Ureter (tissue), 1 donor: ENCODE measurements at regions not wholly inside any gene's neighbourhood (a gene's known extent, or its start where the extent isn't known, plus 50 kb on each side); places are given as distances from the start of the nearest gene placed in this dataset.

Experiments used
- DNase-seq: peaks from one replicate; pipeline ENCODE4 v3.0.0-alpha.2; 2020; ENCODE audit warnings: low spot score
- donor health status: DM: yes; HTN: yes; CAD: no.

DNA sequence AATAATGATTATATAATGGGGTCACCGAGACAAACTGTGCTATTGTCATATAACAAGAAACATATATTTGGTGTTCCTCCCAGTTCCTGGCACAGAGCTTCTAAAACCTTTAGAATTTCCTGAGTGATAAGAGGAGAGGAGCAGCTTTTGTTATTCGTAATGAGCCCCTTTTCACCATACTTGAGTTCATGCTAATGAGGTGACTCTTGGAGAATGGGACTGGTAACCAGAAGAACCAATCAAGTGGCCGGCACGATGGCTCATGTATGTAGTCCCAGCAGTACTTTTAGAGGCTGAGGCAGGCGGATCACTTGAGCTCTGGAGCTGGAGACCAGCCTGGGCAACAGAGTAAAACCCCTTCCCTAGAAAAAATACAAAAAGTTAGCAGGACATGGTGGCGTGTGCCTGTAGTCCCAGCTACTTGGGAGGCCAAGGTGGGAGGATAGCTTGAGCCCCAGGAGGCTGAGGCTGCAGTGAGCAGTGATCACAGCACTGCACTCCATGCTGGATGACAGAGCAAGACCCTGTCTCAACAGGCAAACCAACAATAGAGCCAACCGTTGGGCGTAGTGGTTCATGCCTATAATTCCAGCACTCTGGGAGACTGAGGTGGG, 62.7 kb upstream of the FTH1 start:
- no peak for DNase-seq

DNA sequence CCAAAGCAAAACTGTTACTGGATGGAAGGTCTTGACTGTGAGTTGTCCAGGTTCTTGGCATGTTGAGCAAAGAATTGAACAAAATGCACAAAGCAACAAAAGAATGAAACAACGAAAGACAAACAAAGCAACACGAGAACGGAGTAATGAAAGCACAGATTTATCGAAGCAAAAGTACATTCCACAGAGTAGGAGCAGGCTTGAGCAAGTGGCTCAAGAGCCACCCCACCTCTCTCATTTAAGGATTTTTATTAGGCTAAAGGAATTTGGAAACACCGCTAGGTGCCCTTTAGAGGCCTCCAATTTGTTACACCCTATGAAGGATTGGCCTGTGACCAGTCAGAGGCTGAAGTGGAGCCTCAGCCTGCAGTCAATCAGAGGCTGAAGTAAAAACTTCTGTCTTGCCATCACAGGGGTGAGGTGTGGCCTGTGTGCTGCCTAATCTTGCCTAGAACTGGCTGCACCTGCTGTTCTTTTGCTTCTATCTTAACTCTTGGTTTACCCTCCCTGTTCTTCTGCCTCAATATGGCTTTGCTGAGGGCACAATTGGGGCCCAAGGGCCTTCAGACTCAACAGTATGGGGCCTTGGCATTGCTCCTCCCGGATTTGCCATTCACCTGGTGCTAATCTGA, 59.4 kb upstream of the FTH1 start:
- no peak for DNase-seq

DNA sequence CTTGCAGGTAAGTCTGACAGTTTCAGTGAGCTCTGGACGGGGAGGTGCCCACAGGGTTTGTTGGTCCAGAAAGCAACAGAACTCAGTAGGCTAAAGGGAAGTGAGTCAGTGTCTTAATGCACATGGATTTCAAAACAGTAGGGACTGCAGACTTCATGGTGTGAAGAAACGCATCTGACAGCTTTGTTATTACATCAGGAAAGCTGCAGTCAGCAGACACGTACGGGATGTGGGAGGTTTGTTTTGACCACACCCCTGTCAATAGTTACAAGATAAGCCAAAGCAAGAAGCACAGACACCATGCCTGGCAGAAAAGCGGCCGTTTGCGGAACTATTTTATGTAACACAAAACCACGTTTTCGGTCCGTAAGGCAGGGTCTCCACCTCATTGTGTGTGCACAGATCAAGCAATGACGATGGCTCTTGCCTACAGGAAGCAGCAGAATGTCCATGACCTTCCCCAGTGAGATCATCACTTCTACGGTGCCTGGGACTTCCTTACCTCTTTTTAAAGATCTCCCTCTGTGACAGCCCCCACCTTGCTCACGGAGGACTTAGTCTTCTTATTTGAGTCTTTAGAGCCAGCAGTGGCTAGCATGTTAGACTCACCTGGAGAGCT, 58.2 kb upstream of the FTH1 start:
- DNase-seq: peak; percentile 76

DNA sequence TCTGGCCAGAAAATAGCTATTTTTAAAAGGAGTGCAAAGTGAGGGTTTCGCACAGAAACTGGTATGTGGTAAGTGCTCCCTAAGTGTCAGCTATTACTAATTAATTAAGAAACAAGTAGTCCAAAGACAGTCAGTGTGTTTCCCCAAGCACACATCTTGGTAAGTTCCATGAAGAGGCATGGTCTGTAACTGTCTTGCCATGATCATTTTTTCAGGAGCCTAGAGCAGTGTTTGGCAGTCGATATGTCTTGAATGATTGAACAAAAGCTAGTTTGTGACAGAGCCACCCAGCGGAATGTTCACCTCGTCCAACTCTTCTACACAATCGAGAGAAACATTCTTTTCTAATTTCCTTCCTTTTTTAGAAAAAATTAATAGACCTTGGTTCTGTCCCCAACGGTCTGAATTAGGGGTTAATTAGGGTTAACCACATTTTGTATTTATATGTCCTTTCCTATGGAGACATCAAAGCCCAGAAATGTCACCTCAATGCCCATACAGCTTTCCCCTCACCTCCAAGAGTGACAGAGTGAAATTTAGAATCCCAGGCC, 57.6 kb upstream of the FTH1 start:
- no peak for DNase-seq

DNA sequence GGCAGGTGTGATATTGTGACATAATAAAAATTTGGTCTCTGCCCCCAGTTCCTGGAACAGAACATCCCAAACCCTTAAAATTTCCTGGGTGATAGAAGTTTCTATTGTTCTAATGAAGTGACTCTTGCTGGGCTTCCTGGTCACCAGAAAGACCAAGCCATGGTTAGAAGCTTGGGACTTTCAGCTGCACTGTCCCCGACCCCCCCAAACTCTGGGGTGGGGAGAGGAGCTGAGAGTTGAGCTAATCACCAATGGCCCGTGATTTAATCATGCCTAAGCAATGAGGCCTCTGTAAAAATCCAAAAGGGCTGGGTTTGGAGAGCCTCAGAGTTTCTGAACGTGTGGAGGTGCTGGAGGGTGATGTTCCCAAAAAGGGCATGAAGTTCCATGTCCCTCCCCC, 54.8 kb upstream of the FTH1 start:
- no peak for DNase-seq

DNA sequence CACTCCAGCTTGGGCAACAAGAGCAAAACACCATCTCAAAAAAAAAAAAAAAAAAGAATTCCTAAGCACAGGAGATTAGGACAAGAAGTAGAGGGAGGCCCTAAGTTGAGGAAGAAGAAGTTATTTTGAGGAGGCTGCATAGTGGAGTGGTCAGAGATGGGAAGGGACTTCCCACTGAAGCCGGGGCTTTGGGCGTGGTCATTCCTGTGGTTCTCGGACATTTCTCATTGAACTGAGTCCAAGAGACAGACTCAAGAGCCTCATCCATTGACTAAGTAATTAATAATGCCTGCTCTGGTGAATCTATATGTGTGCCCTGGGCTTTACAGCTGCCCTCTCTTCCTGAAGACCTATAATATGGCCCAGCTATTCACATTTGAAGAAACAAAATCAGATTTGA, 53.2 kb upstream of the FTH1 start:
- no peak for DNase-seq

DNA sequence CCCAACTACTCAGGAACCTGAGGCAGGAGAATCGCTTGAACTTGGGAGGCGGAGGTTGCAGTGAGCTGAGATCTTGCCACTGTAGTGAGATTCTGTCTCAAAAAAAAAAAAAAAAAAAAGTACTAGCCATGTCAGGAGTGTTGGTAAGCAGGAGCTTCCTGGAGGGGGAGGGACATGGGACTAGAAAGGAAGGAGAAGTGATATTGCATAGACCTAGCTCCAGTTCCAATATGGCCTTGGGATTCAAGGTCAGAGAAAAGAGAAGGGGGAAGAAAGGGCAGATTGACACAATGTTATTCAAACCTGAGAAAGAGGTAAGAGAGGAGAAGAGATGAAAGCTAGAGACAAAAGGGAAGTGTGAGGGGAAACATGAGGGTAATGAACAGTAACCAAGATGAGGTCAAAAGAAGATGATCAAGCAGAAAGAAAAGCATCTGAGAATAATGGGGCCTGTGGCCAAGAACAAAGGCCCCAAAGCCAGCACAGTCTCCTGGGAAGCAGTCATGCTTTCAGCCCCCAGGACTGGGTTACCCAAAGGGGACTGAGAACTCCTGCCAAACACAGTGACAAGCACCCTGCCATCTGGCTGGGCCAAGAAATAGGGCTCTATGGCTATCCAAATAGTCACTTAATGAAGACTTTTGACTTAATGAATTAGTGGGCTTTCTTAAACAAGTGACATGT, 51.7 kb upstream of the FTH1 start:
- DNase-seq: no peak

DNA sequence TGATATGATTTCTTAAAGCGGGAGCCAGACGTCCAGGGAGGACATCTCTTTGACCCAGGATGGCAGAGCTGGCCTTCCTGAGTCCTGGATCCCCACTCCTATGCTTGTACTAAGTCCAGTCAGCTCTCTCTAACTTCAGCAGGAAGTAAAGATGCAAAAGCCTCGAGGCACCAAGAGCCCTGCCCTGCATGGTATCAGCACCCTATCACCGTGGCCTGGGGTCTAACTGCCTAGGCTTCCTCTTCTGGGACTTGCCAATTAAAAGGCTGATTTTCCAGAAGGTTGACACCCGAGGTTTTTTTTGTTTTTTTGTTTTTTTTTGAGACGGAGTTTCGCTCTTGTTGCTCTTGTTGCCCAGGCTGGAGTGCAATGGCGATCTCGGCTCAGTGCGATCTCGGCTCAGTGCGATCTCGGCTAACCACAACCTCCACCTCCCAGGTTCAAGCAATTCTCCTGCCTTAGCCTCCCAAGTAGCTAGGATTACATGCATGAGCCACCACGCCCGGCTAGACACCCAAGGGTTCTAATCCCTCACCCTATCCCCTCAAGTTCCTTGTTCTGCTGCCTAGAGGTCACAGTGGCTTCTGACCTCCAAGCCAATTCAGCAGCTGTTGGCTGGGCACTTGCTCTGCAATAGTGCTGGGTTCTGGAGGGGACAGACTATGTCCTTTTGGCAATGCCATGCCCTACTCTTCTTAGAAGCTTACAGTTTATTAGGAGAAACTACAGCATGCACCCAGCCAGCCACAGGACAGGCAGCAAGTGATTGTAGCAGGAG, 50.6 kb upstream of the FTH1 start:
- no peak for DNase-seq
